ENCODE measurements at regions not wholly inside any gene's neighbourhood (a gene's known extent, or its start where the extent isn't known, plus 50 kb on each side); places are given as distances from the start of the nearest gene placed in this dataset.

DNA sequence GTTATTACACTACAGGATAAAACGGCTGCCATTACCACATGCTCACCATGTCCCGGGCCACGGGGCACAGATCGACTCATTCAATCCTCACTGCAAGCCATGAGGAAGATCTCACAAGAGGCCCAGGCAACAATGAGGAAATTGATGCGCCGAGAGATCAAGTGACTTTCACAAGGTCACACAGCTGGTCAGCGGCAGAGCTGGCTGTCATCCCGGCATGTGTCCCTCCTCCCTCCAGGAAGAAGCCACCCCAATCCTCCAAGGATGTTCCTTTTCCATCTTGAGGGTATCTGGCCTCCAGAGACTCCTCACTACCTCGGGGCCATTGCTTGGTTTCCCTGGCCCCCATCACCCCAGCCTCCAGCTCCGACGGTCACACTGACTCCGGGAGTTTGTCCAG is 65.3 kb upstream of the GLI2 start:
- Histone ChIP-seq H3K36me3 (replicated peaks in 1 of 2; ENCODE audit: control insufficient read depth in 2 of 2, insufficient read depth in 2 of 2, low read length in 2 of 2) (no peaks in the 10 kb centered on the region), H2BK15ac (ENCODE audit: low read length) (no peak overlapping the region), H3K14ac (ENCODE audit: low read length) (peak overlapping the region; percentile 61), H3K4me3 (ENCODE audit: low read length in 2 of 2) (no peak overlapping the region), H3K9ac (ENCODE audit: low read depth, low read length, poor library complexity) (no peak overlapping the region), H3K4ac (ENCODE audit: low read length) (no peak overlapping the region), H2AFZ (ENCODE audit: low read length) (no peak overlapping the region), H3K4me1 (ENCODE audit: control insufficient read depth in 2 of 2, insufficient read depth in 1 of 2, low read depth in 1 of 2, low read length in 2 of 2) (no peaks in the 10 kb centered on the region), H3K27me3 (ENCODE audit: control insufficient read depth in 3 of 3, insufficient read depth in 3 of 3, low read depth in 1 of 3, low read length in 3 of 3) (peaks cover 0 to 26% (median 22%) of the 10 kb centered on the region in 3 experiments), H2BK5ac (ENCODE audit: low read length) (peak overlapping the region; percentile 72), H3K23ac (ENCODE audit: low read depth, low read length, poor library complexity) (peak overlapping the region; percentile 8), H3K27ac (replicated peaks; ENCODE audit: low read length) (no peak overlapping the region), H3K9me3 (replicated peaks in 1 of 2; ENCODE audit: control insufficient read depth in 2 of 2, insufficient read depth in 1 of 2, low read depth in 1 of 2, low read length in 2 of 2) (peaks cover 3 to 9% of the 10 kb centered on the region in 2 donors), H2BK12ac (ENCODE audit: low read length) (no peak overlapping the region), H2BK120ac (ENCODE audit: low read depth, low read length) (no peak overlapping the region), H4K91ac (ENCODE audit: low read depth, low read length, poor library complexity) (no peak overlapping the region), H3K18ac (ENCODE audit: low read length) (peak overlapping the region; percentile 65), H2AK5ac (ENCODE audit: low read depth, low read length) (peak overlapping the region; percentile 40), H4K8ac (ENCODE audit: low read depth, low read length) (no peak overlapping the region), H3K4me2 (ENCODE audit: insufficient read depth, low read length, poor library complexity, severe bottlenecking) (no peak overlapping the region), H3K79me1 (ENCODE audit: low read depth, low read length) (no peaks in the 10 kb centered on the region)
- WGBS, 2 donors (ENCODE audit: extremely low coverage in 2 of 2, insufficient read length in 2 of 2, insufficient replicate concordance in 1 of 2) = no CpG with 5 or more reads among the region's 12 CpGs
- DNase-seq (ENCODE audit: low spot score) = no peak

DNA sequence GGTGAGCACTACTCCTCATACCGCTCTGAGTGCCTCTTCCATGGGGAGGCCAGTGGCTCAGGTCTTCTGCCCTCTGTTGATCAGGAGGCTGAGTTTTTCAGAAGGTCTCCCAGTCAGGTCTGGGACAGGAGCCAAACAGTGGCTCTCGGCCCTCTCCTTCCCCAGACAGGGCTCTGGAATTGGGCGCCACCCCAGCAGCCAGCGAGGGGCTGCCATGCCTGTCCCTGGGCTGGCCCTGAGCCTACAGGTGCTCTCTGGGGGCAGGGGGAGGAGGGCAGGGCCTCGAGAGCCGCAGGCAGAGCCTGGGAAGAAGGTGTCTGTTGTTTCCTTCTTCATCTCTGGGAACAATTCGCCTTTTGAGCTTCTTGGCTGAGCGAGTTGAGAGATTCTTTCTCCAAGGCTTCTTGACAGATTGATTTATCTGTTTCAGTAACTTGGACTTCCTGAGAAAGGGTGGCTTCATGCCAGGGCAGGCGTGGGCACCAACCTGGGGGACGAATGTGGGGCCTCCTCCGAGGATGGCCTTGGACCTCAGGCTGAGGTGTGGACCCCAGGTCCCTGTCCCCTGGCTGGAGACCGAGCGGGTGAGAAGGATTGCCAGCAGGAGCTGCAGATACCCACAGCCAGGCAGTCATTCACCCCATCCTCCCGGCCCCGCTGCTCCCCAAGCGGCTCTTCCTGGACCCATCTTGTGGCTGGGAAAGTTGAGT is 64.7 kb upstream of the GLI2 start:
- no peak overlapping the region for H3K4me3 ChIP-seq (ENCODE audit: low read length in 2 of 2)
- H2BK12ac ChIP-seq (ENCODE audit: low read length) = no peak overlapping the region
- H3K27ac ChIP-seq (replicated peaks; ENCODE audit: low read length) = no peak overlapping the region
- no peak overlapping the region for H3K4ac ChIP-seq (ENCODE audit: low read length)
- H2BK15ac ChIP-seq (ENCODE audit: low read length) = no peak overlapping the region
- no peaks in the 10 kb centered on the region for H3K36me3 ChIP-seq (replicated peaks in 1 of 2; ENCODE audit: control insufficient read depth in 2 of 2, insufficient read depth in 2 of 2, low read length in 2 of 2)
- no peak overlapping the region for H3K18ac ChIP-seq (ENCODE audit: low read length)
- WGBS, 2 donors (ENCODE audit: extremely low coverage in 2 of 2, insufficient read length in 2 of 2, insufficient replicate concordance in 1 of 2) = no CpG with 5 or more reads among the region's 16 CpGs
- no peak overlapping the region for H3K23ac ChIP-seq (ENCODE audit: low read depth, low read length, poor library complexity)
- no peaks in the 10 kb centered on the region for H3K4me1 ChIP-seq (ENCODE audit: control insufficient read depth in 2 of 2, insufficient read depth in 1 of 2, low read depth in 1 of 2, low read length in 2 of 2)
- no peak overlapping the region for H2AFZ ChIP-seq (ENCODE audit: low read length)
- H3K4me2 ChIP-seq (ENCODE audit: insufficient read depth, low read length, poor library complexity, severe bottlenecking) = no peak overlapping the region
- no peak overlapping the region for H2BK5ac ChIP-seq (ENCODE audit: low read length)
- H4K8ac ChIP-seq (ENCODE audit: low read depth, low read length) = no peak overlapping the region
- H4K91ac ChIP-seq (ENCODE audit: low read depth, low read length, poor library complexity) = no peak overlapping the region
- H3K79me1 ChIP-seq (ENCODE audit: low read depth, low read length) = no peaks in the 10 kb centered on the region
- no peak overlapping the region for H2BK120ac ChIP-seq (ENCODE audit: low read depth, low read length)
- H3K14ac ChIP-seq (ENCODE audit: low read length) = no peak overlapping the region
- no peak for DNase-seq (ENCODE audit: low spot score)
- no peak overlapping the region for H3K9ac ChIP-seq (ENCODE audit: low read depth, low read length, poor library complexity)
- peaks cover 0 to 27% (median 24%) of the 10 kb centered on the region in 3 experiments for H3K27me3 ChIP-seq (ENCODE audit: control insufficient read depth in 3 of 3, insufficient read depth in 3 of 3, low read depth in 1 of 3, low read length in 3 of 3)
- peaks cover 5 to 9% of the 10 kb centered on the region in 2 donors for H3K9me3 ChIP-seq (replicated peaks in 1 of 2; ENCODE audit: control insufficient read depth in 2 of 2, insufficient read depth in 1 of 2, low read depth in 1 of 2, low read length in 2 of 2)
- H2AK5ac ChIP-seq (ENCODE audit: low read depth, low read length) = peak overlapping the region; percentile 14

DNA sequence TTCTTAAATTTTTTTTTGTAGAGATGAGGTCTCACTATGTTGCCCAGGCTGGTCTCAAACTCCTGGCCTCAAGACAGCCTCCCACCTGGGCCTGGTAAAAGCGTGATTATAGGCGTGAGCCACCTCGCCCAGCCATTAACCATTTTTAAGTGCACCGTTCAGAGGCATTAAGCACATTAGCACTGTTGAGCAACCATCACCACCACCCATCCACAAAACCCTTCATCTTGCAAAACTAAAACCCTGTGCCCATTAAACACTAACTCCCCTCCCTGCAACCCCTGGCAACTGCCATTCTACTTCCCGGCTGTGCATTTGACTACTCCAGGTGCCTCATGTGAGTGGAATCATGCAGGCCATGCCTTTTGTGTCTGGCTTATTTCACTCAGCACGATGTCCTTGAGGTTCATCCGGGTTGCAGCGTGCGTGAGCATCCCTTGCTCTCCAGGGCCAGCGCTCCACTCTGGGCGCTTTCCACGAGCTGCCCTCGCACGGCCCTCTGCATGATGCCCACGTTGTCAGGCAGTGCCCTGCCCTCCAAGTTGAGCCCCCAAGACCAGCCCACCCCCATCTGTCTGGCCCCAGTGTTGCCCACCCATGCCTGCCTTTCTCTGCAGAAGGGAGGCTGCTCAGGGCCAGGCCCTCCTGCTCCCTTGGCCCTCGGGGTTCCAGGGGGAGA is 63.0 kb upstream of the GLI2 start:
- no CpG with 5 or more reads among the region's 16 CpGs for WGBS, 2 donors (ENCODE audit: extremely low coverage in 2 of 2, insufficient read length in 2 of 2, insufficient replicate concordance in 1 of 2)
- Histone ChIP-seq H2AK5ac (ENCODE audit: low read depth, low read length) (peak overlapping the region; percentile 74), H3K9ac (ENCODE audit: low read depth, low read length, poor library complexity) (no peak overlapping the region), H3K4me3 (ENCODE audit: low read length in 2 of 2) (no peak overlapping the region), H3K4me2 (ENCODE audit: insufficient read depth, low read length, poor library complexity, severe bottlenecking) (no peak overlapping the region), H3K18ac (ENCODE audit: low read length) (peak overlapping the region; percentile 65), H2BK15ac (ENCODE audit: low read length) (no peak overlapping the region), H4K91ac (ENCODE audit: low read depth, low read length, poor library complexity) (no peak overlapping the region), H3K4ac (ENCODE audit: low read length) (no peak overlapping the region), H2BK5ac (ENCODE audit: low read length) (no peak overlapping the region), H3K27me3 (ENCODE audit: control insufficient read depth in 3 of 3, insufficient read depth in 3 of 3, low read depth in 1 of 3, low read length in 3 of 3) (peaks cover 0 to 40% (median 29%) of the 10 kb centered on the region in 3 experiments), H2BK120ac (ENCODE audit: low read depth, low read length) (no peak overlapping the region), H3K27ac (replicated peaks; ENCODE audit: low read length) (no peak overlapping the region), H2AFZ (ENCODE audit: low read length) (no peak overlapping the region), H3K36me3 (replicated peaks in 1 of 2; ENCODE audit: control insufficient read depth in 2 of 2, insufficient read depth in 2 of 2, low read length in 2 of 2) (no peaks in the 10 kb centered on the region), H3K79me1 (ENCODE audit: low read depth, low read length) (no peaks in the 10 kb centered on the region), H2BK12ac (ENCODE audit: low read length) (no peak overlapping the region), H4K8ac (ENCODE audit: low read depth, low read length) (no peak overlapping the region), H3K9me3 (replicated peaks in 1 of 2; ENCODE audit: control insufficient read depth in 2 of 2, insufficient read depth in 1 of 2, low read depth in 1 of 2, low read length in 2 of 2) (peaks cover 0 to 2% of the 10 kb centered on the region in 2 donors), H3K4me1 (ENCODE audit: control insufficient read depth in 2 of 2, insufficient read depth in 1 of 2, low read depth in 1 of 2, low read length in 2 of 2) (no peaks in the 10 kb centered on the region), H3K14ac (ENCODE audit: low read length) (peak overlapping the region; percentile 97), H3K23ac (ENCODE audit: low read depth, low read length, poor library complexity) (peak overlapping the region; percentile 48)
- DNase-seq (ENCODE audit: low spot score) = no peak

DNA sequence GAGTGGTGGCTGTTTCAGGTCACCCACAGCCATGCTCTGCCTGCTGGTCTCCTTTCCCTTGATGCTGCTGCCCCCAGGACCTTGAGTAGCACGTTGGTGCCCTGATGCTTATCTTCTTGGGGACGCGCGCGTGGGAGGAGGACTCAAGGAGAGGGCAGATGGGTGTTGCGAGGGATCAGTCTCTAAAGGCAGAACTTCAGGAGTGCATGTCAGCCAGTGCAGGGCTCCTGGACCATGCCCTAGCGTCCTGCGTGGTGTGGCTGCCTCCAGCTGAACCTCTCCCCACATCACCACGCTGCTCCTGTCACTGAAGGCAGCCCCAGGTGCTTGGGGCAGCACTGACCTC is 62.5 kb upstream of the GLI2 start:
- Histone ChIP-seq H2BK5ac (ENCODE audit: low read length) (no peak overlapping the region), H2AK5ac (ENCODE audit: low read depth, low read length) (peak overlapping the region; percentile 74), H3K14ac (ENCODE audit: low read length) (peak overlapping the region; percentile 97), H4K8ac (ENCODE audit: low read depth, low read length) (no peak overlapping the region), H3K27ac (replicated peaks; ENCODE audit: low read length) (no peak overlapping the region), H3K4ac (ENCODE audit: low read length) (no peak overlapping the region), H3K23ac (ENCODE audit: low read depth, low read length, poor library complexity) (peak overlapping the region; percentile 48), H2BK120ac (ENCODE audit: low read depth, low read length) (no peak overlapping the region), H3K18ac (ENCODE audit: low read length) (peak overlapping the region; percentile 65), H3K27me3 (ENCODE audit: control insufficient read depth in 3 of 3, insufficient read depth in 3 of 3, low read depth in 1 of 3, low read length in 3 of 3) (peaks cover 0 to 45% (median 29%) of the 10 kb centered on the region in 3 experiments), H3K79me1 (ENCODE audit: low read depth, low read length) (no peaks in the 10 kb centered on the region), H2AFZ (ENCODE audit: low read length) (no peak overlapping the region), H3K4me3 (ENCODE audit: low read length in 2 of 2) (no peak overlapping the region), H3K4me1 (ENCODE audit: control insufficient read depth in 2 of 2, insufficient read depth in 1 of 2, low read depth in 1 of 2, low read length in 2 of 2) (no peaks in the 10 kb centered on the region), H2BK15ac (ENCODE audit: low read length) (no peak overlapping the region), H2BK12ac (ENCODE audit: low read length) (no peak overlapping the region), H3K9me3 (replicated peaks in 1 of 2; ENCODE audit: control insufficient read depth in 2 of 2, insufficient read depth in 1 of 2, low read depth in 1 of 2, low read length in 2 of 2) (peaks cover 0 to 2% of the 10 kb centered on the region in 2 donors), H3K36me3 (replicated peaks in 1 of 2; ENCODE audit: control insufficient read depth in 2 of 2, insufficient read depth in 2 of 2, low read length in 2 of 2) (no peaks in the 10 kb centered on the region), H3K9ac (ENCODE audit: low read depth, low read length, poor library complexity) (peak overlapping the region; percentile 55), H4K91ac (ENCODE audit: low read depth, low read length, poor library complexity) (no peak overlapping the region), H3K4me2 (ENCODE audit: insufficient read depth, low read length, poor library complexity, severe bottlenecking) (no peak overlapping the region)
- no CpG with 5 or more reads among the region's 9 CpGs for WGBS, 2 donors (ENCODE audit: extremely low coverage in 2 of 2, insufficient read length in 2 of 2, insufficient replicate concordance in 1 of 2)
- DNase-seq (ENCODE audit: low spot score) = no peak

All from neuronal stem cell (in vitro differentiated cells).